ENCODE measurements at regions not wholly inside any gene's neighbourhood (a gene's known extent, or its start where the extent isn't known, plus 50 kb on each side); places are given as distances from the start of the nearest gene placed in this dataset.
"Not testable (repeated sequence)": the region's sequence is repeated elsewhere in the genome, so short reads cannot be mapped to it uniquely, and the experiment has no call there.

DNA sequence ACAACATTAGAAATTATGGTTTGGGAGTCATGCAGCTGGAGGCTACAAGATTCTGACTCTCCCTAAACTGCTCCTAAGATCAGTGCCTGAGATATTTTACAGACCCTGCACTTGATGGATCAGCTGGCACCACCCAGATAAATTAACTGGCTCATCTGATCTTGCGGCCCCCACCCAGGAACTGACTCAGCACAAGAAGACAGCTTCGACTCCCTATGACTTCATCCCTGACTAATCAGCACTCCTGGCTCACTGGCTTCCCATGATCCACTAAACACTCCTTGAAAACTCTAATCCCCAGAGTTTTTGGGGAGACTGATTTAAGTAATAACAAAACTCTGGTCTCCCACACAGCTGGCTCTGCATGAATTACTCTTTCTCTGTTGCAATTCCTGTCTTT is 617.8 kb upstream of the AUTS2 start:
- in situ Hi-C loops (cut with HindIII; ENCODE audit: low sequenced_read_pairs): not testable (repeated sequence)

- in situ Hi-C loops (cut with HindIII; ENCODE audit: low sequenced_read_pairs): no loop called here
Observed at GRCh38 chr7:68984306-68984705, 614.0 kb upstream of the AUTS2 start.

GRCh38 chr7:68994841-68995240 is 603.4 kb upstream of the AUTS2 start:
- in situ Hi-C loops (cut with HindIII; ENCODE audit: low sequenced_read_pairs): no loop called here

- in situ Hi-C loops (cut with HindIII; ENCODE audit: low sequenced_read_pairs): no loop called here
Observed at GRCh38 chr7:68998136-68998535, 600.1 kb upstream of the AUTS2 start.

GRCh38 chr7:69002416-69002815 is 595.9 kb upstream of the AUTS2 start:
- in situ Hi-C loops (cut with HindIII; ENCODE audit: low sequenced_read_pairs): no loop called here

GRCh38 chr7:69012149-69012548 is 586.1 kb upstream of the AUTS2 start:
- in situ Hi-C loops (cut with HindIII; ENCODE audit: low sequenced_read_pairs): no loop called here

GRCh38 chr7:69017208-69017607 is 581.1 kb upstream of the AUTS2 start:
- in situ Hi-C loops (cut with HindIII; ENCODE audit: low sequenced_read_pairs): no loop called here

GRCh38 chr7:69018200-69018599 is 580.1 kb upstream of the AUTS2 start:
- in situ Hi-C loops (cut with HindIII; ENCODE audit: low sequenced_read_pairs): no loop called here

- in situ Hi-C loops (cut with HindIII; ENCODE audit: low sequenced_read_pairs): no loop called here
Observed at GRCh38 chr7:69019437-69019836, 578.8 kb upstream of the AUTS2 start.

DNA sequence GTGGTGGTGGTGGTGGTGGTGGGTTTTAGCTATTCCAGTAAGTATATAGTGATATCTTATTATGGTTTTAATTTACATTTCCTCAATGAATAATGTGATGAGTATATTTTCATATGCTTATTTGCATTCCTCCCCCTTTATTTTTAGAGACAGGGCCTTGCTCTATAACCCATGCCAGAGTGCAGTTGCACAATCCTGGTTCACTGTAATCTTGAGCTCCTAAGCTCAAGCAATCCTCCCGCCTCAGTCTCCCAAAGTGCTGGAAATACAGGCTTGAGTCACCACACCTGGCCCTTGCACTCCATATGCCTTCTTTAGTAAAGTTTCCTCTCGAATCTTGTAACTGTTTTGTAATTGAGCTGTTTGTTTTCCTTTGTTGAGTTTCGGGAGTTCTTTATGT is 577.7 kb upstream of the AUTS2 start:
- in situ Hi-C loops (cut with HindIII; ENCODE audit: low sequenced_read_pairs): no loop called here

DNA sequence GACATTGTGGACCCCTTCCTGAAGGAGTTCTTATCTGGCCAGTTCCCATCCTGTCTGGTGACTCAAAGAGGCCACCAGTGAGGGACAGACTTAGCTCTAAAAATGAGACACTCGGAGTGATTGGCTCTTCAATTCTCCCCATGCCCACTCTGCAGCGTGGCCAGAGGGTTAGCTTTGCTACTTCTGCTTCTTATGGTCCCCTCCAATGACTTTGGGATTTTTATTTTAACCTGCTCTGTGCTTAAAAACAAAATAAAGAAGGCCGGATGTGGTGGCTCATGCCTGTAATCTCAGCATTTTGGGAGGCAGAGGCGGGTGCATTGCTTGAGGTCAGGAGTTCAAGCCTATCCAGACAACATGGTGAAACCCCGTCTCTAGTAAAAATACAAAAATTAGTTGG is 573.0 kb upstream of the AUTS2 start:
- in situ Hi-C loops (cut with HindIII; ENCODE audit: low sequenced_read_pairs): no loop called here

GRCh38 chr7:69032848-69033247 is 565.4 kb upstream of the AUTS2 start:
- in situ Hi-C loops (cut with HindIII; ENCODE audit: low sequenced_read_pairs): no loop called here

- in situ Hi-C loops (cut with HindIII; ENCODE audit: low sequenced_read_pairs): no loop called here
Observed at GRCh38 chr7:69035826-69036225, 562.4 kb upstream of the AUTS2 start.

GRCh38 chr7:69036301-69036700 is 562.0 kb upstream of the AUTS2 start:
- in situ Hi-C loops (cut with HindIII; ENCODE audit: low sequenced_read_pairs): no loop called here

GRCh38 chr7:69038915-69039314 is 559.4 kb upstream of the AUTS2 start:
- in situ Hi-C loops (cut with HindIII; ENCODE audit: low sequenced_read_pairs): no loop called here

DNA sequence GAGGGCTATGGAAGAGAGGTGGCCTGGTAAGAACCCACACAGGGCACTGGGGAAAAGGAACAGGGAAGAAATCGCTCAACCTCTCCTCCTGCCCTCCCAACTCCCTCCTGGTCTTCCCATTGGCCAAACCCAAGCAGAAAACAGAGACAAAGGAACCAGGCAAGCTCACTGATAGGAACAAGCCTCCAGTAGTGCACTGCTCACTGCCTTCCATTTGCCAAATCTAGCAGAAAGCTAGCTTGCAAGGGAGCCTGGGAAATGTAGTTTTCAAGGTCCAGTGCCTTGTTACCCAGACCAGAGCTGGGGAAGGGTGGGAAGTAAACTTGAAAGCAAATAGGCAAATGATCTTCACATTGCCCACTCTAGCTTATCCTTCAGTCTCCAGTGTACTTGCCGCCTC is 556.1 kb upstream of the AUTS2 start:
- in situ Hi-C loops (cut with HindIII; ENCODE audit: low sequenced_read_pairs): no loop called here

GRCh38 chr7:69047151-69047754 is 551.0 kb upstream of the AUTS2 start:
- in situ Hi-C loops (cut with HindIII; ENCODE audit: low sequenced_read_pairs): no loop called here

GRCh38 chr7:69049326-69049725 is 548.9 kb upstream of the AUTS2 start:
- in situ Hi-C loops (cut with HindIII; ENCODE audit: low sequenced_read_pairs): no loop called here

- in situ Hi-C loops (cut with HindIII; ENCODE audit: low sequenced_read_pairs): no loop called here
Observed at GRCh38 chr7:69052447-69052846, 545.8 kb upstream of the AUTS2 start.

GRCh38 chr7:69060516-69060915 is 537.8 kb upstream of the AUTS2 start:
- in situ Hi-C loops (cut with HindIII; ENCODE audit: low sequenced_read_pairs): no loop called here

- in situ Hi-C loops (cut with HindIII; ENCODE audit: low sequenced_read_pairs): no loop called here
Observed at GRCh38 chr7:69062020-69062765, 536.1 kb upstream of the AUTS2 start.

GRCh38 chr7:69067397-69067796 is 530.9 kb upstream of the AUTS2 start:
- in situ Hi-C loops (cut with HindIII; ENCODE audit: low sequenced_read_pairs): no loop called here

- in situ Hi-C loops (cut with HindIII; ENCODE audit: low sequenced_read_pairs): no loop called here
Observed at GRCh38 chr7:69070476-69070875, 527.8 kb upstream of the AUTS2 start.

All from DLD1 (cell line).